Endodermal cell (in vitro differentiated cells): ENCODE measurements at regions not wholly inside any gene's neighbourhood (a gene's known extent, or its start where the extent isn't known, plus 50 kb on each side); places are given as distances from the start of the nearest gene placed in this dataset.

ENCODE experiments used
- DNase-seq: peaks from one replicate; pipeline ENCODE4 v3.0.0-alpha.2; 2017
- H3K27ac ChIP-seq: 2 replicates; pipeline ENCODE4 v1.5.1; 2013; ENCODE audit warnings: mild to moderate bottlenecking, low read depth, low read length, moderate library complexity
- H3K27me3 ChIP-seq: 2 replicates; pipeline ENCODE4 v1.6.1; 2013; ENCODE audit warnings: mild to moderate bottlenecking, low read length, moderate library complexity; ENCODE audit not compliant: insufficient read depth, control insufficient read depth, poor library complexity, severe bottlenecking
- H3K36me3 ChIP-seq: 2 replicates; pipeline ENCODE4 v1.7.0; 2013; ENCODE audit warnings: mild to moderate bottlenecking, low read length, moderate library complexity; ENCODE audit not compliant: control insufficient read depth, insufficient read depth
- H3K4me1 ChIP-seq: one replicate; pipeline ENCODE4 v1.7.0; 2013; ENCODE audit warnings: low read length; ENCODE audit not compliant: control insufficient read depth, insufficient read depth
- H3K4me3 ChIP-seq: 2 replicates; pipeline ENCODE4 v1.5.1; 2013; ENCODE audit warnings: mild to moderate bottlenecking, low read length, moderate library complexity
- H3K9ac ChIP-seq: 2 replicates; pipeline ENCODE4 v1.6.1; 2013; ENCODE audit warnings: mild to moderate bottlenecking, low read length, moderate library complexity; ENCODE audit not compliant: poor library complexity, severe bottlenecking; ENCODE audit errors: extremely low read depth
- H3K9me3 ChIP-seq: 2 replicates; pipeline ENCODE4 v1.6.1; 2013; ENCODE audit warnings: mild to moderate bottlenecking, low read length, moderate library complexity; ENCODE audit not compliant: control insufficient read depth
- H3K27ac Mint-ChIP-seq: 2 replicates; pipeline ENCODE4 v1.8.0; 2020; ENCODE audit warnings: mixed read lengths
- H3K27me3 Mint-ChIP-seq: 2 replicates; pipeline ENCODE4 v1.8.0; 2021; ENCODE audit warnings: mild to moderate bottlenecking, mixed read lengths; ENCODE audit not compliant: insufficient read depth
- H3K36me3 Mint-ChIP-seq: 2 replicates; pipeline ENCODE4 v1.8.0; 2020; ENCODE audit warnings: low read depth, mixed read lengths
- H3K4me1 Mint-ChIP-seq: 2 replicates; pipeline ENCODE4 v1.8.0; 2020; ENCODE audit warnings: mixed read lengths
- H3K4me3 Mint-ChIP-seq: 2 replicates; pipeline ENCODE4 v1.8.0; 2020; ENCODE audit warnings: mild to moderate bottlenecking, moderate library complexity, mixed read lengths
- H3K9me3 Mint-ChIP-seq: 2 replicates; pipeline ENCODE4 v1.8.0; 2020; ENCODE audit warnings: mild to moderate bottlenecking, mixed read lengths
- WGBS, 2 experiments: methylation state at CpG; one replicate each; pipeline versions ENCODE4 v1.1.5 to v1.1.7; 2013; ENCODE audit warnings: missing lambda C conversion rate in 2 of 2, mixed read lengths in 1 of 2; ENCODE audit not compliant: insufficient coverage in 1 of 2, insufficient read length in 1 of 2; 5-methylcytosine and 5-hydroxymethylcytosine counted together
- TF ChIP-seq, protein P1 (sequence below): fragments of 200-600 bp; sonication (generic); conservative IDR thresholded peaks from 2 replicates; pipeline ENCODE4 v1.5.0; 2021; ENCODE audit warnings: antibody characterized with exemption, mild to moderate bottlenecking

DNA sequence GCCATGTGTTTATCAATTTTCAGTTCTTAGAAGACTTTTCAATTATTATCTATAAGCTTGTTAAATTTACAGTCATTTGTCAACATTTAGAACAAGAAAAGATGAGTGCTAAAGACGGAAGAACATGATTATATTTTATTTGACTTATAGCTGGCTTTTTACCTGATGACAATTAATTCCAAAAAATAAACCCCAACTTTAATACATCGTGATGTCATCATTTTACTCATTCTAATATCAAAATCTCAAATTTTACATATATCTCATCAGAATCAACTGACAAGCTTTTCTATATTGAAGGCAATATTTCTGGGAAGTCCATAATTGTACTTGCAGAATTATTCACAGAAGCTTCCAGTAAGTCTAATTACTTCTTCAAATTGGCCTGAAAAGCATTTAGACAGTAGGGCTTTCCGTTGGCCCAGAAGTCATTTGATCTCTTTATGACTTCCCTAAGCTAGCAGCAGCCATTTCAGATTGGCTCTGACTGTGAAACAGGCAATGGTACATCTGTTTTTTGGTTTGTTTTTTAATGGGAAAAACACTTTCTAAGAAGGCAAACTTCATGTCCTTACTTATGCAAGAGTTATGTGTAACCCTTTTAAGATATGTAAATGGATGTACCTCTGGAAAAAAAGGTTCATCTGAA is 234.7 kb upstream of the PLSCR5 start:
- no peaks in the 10 kb centered on the region for H3K9me3 ChIP-seq
- no peaks in the 10 kb centered on the region for H3K9me3 Mint-ChIP-seq
- no peak overlapping the region for H3K4me3 ChIP-seq
- H3K4me3 Mint-ChIP-seq: no peak overlapping the region
- WGBS, 2 experiments: 90 to 94% methylated on average over 1 to 2 of the region's 3 CpGs
- no peak overlapping the region for H3K27ac Mint-ChIP-seq
- no peaks in the 10 kb centered on the region for H3K27me3 ChIP-seq
- H3K4me1 ChIP-seq: no peaks in the 10 kb centered on the region
- DNase-seq: no peak
- H3K4me1 Mint-ChIP-seq: no peaks in the 10 kb centered on the region
- H3K36me3 ChIP-seq: no peaks in the 10 kb centered on the region
- no peak overlapping the region for H3K9ac ChIP-seq
- no peaks in the 10 kb centered on the region for H3K27me3 Mint-ChIP-seq
- no peaks in the 10 kb centered on the region for H3K36me3 Mint-ChIP-seq
- H3K27ac ChIP-seq: no peak overlapping the region
- TF ChIP-seq, protein P1, sequence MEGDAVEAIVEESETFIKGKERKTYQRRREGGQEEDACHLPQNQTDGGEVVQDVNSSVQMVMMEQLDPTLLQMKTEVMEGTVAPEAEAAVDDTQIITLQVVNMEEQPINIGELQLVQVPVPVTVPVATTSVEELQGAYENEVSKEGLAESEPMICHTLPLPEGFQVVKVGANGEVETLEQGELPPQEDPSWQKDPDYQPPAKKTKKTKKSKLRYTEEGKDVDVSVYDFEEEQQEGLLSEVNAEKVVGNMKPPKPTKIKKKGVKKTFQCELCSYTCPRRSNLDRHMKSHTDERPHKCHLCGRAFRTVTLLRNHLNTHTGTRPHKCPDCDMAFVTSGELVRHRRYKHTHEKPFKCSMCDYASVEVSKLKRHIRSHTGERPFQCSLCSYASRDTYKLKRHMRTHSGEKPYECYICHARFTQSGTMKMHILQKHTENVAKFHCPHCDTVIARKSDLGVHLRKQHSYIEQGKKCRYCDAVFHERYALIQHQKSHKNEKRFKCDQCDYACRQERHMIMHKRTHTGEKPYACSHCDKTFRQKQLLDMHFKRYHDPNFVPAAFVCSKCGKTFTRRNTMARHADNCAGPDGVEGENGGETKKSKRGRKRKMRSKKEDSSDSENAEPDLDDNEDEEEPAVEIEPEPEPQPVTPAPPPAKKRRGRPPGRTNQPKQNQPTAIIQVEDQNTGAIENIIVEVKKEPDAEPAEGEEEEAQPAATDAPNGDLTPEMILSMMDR: no peak

DNA sequence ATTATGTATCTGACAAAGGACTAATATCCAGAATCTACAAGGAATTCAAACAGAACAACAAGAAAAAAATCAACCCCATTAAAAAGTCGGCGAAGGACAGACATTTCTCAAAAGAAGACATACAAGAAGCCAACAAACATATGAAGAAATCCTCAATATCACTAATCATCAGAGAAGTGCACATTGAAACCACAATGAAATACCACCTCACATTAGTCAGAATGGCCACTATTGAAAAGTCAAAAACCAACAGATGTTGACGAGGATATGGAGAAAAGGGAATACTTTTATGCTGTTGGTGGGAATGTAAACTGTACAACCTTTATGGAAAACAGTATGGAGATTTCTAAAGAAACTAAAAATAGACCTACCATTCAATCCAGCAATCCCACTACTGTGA is 233.1 kb upstream of the PLSCR5 start:
- TF ChIP-seq, protein P1: no peak
- Mint-ChIP-seq H3K4me3 (no peak overlapping the region), H3K27ac (no peak overlapping the region), H3K27me3 (no peaks in the 10 kb centered on the region), H3K4me1 (no peaks in the 10 kb centered on the region), H3K9me3 (no peaks in the 10 kb centered on the region), H3K36me3 (no peaks in the 10 kb centered on the region)
- Histone ChIP-seq H3K9ac (no peak overlapping the region), H3K4me1 (no peaks in the 10 kb centered on the region), H3K27me3 (no peaks in the 10 kb centered on the region), H3K9me3 (no peaks in the 10 kb centered on the region), H3K27ac (no peak overlapping the region), H3K36me3 (no peaks in the 10 kb centered on the region), H3K4me3 (no peak overlapping the region)
- WGBS, 2 experiments: 96 to 100% methylated on average over 2 of the region's 3 CpGs
- DNase-seq: no peak

DNA sequence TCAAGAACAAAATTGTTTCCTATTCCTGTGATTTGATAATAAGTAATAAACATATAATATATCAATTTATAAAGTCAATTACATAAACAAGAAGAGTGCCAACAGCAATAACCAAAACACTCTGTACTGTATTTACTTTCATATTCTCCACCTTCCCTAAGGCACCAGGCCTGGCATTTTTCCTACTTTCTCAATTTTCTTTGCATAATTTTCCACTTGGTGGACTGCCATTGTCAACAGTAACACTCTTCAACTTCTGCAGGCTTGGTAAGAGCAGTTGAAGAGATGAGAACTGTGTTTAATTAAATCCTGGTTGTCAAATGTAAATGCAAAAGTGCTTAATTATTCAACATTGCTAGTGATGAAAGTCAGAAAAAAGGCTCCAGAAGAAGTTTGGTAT is 229.8 kb upstream of the PLSCR5 start:
- H3K9me3 ChIP-seq: no peaks in the 10 kb centered on the region
- no peak overlapping the region for H3K4me3 ChIP-seq
- H3K9ac ChIP-seq: no peak overlapping the region
- Mint-ChIP-seq H3K9me3 (no peaks in the 10 kb centered on the region), H3K36me3 (no peaks in the 10 kb centered on the region), H3K27ac (no peak overlapping the region), H3K27me3 (no peaks in the 10 kb centered on the region), H3K4me3 (no peak overlapping the region), H3K4me1 (no peaks in the 10 kb centered on the region)
- no peak for DNase-seq
- no peaks in the 10 kb centered on the region for H3K4me1 ChIP-seq
- no peaks in the 10 kb centered on the region for H3K27me3 ChIP-seq
- TF ChIP-seq, protein P1: no peak
- no peaks in the 10 kb centered on the region for H3K36me3 ChIP-seq
- H3K27ac ChIP-seq: no peak overlapping the region
